ENCODE measurements at regions not wholly inside any gene's neighbourhood (a gene's known extent, or its start where the extent isn't known, plus 50 kb on each side); places are given as distances from the start of the nearest gene placed in this dataset.
"Not testable (repeated sequence)": the region's sequence is repeated elsewhere in the genome, so short reads cannot be mapped to it uniquely, and the experiment has no call there.

- ATAC-seq (no peak), DNase-seq (no peak)
- Mint-ChIP-seq H3K4me3 (no peak overlapping the region), H3K36me3 (ENCODE audit: low read depth) (no peaks in the 10 kb centered on the region), H3K27me3 (peaks cover 1% of the 10 kb centered on the region), H3K27ac (no peak overlapping the region), H3K9me3 (ENCODE audit: low read depth) (no peaks in the 10 kb centered on the region), H3K4me1 (peaks cover 6% of the 10 kb centered on the region)
- ChIA-PET POLR2A (no interaction called here), CTCF (no interaction called here)
- intact Hi-C loops (cut with DNase I, micrococcal nuclease) = no loop called here
These were observed 165.6 kb downstream of the C4orf33 start for GRCh38 chr4:129261584-129261983.

- no peak overlapping the region for H3K4me3 Mint-ChIP-seq
These were observed 168.2 kb downstream of the C4orf33 start for GRCh38 chr4:129264008-129264657.

GRCh38 chr4:129278868-129279267, 182.9 kb downstream of the C4orf33 start:
- no peaks in the 10 kb centered on the region for H3K4me1 Mint-ChIP-seq
- no peaks in the 10 kb centered on the region for H3K9me3 Mint-ChIP-seq (ENCODE audit: low read depth)
- intact Hi-C loops (cut with DNase I, micrococcal nuclease) = no loop called here
- H3K27ac Mint-ChIP-seq = no peak overlapping the region
- H3K36me3 Mint-ChIP-seq (ENCODE audit: low read depth) = no peaks in the 10 kb centered on the region
- DNase-seq = no peak
- no peak overlapping the region for H3K4me3 Mint-ChIP-seq
- H3K27me3 Mint-ChIP-seq = no peaks in the 10 kb centered on the region
- POLR2A ChIA-PET = no interaction called here
- CTCF ChIA-PET = no interaction called here
- no peak for ATAC-seq

More at GRCh38 chr4:129264008-129264657, 168.2 kb downstream of the C4orf33 start:
- DNase-seq = no peak
- Mint-ChIP-seq H3K4me1 (peaks cover 6% of the 10 kb centered on the region), H3K36me3 (ENCODE audit: low read depth) (no peaks in the 10 kb centered on the region), H3K9me3 (ENCODE audit: low read depth) (no peaks in the 10 kb centered on the region), H3K27ac (no peak overlapping the region), H3K27me3 (peaks cover 1% of the 10 kb centered on the region)
- ChIA-PET POLR2A (no interaction called here), CTCF (interaction anchor here (1.2 kb wide), 1 partner anchor 11 kb away, joined by 3 read pairs; no protein-coding TSS in a partner anchor)
- intact Hi-C loops (cut with DNase I, micrococcal nuclease) = no loop called here
- no peak for ATAC-seq

- Mint-ChIP-seq H3K4me1 (no peaks in the 10 kb centered on the region), H3K4me3 (no peak overlapping the region), H3K9me3 (ENCODE audit: low read depth) (no peaks in the 10 kb centered on the region), H3K27me3 (peaks cover 2% of the 10 kb centered on the region), H3K36me3 (ENCODE audit: low read depth) (no peaks in the 10 kb centered on the region), H3K27ac (no peak overlapping the region)
- ATAC-seq = no peak
- DNase-seq = no peak
- ChIA-PET CTCF (no interaction called here), POLR2A (no interaction called here)
- intact Hi-C loops (cut with DNase I, micrococcal nuclease) = no loop called here
These were observed 186.3 kb downstream of the C4orf33 start for GRCh38 chr4:129282293-129282692.

GRCh38 chr4:129292194-129292593, 196.2 kb downstream of the C4orf33 start:
- H3K27ac Mint-ChIP-seq; H3K36me3 Mint-ChIP-seq (ENCODE audit: low read depth); intact Hi-C loops (cut with DNase I, micrococcal nuclease); ATAC-seq; H3K4me3 Mint-ChIP-seq; H3K9me3 Mint-ChIP-seq (ENCODE audit: low read depth); CTCF ChIA-PET; H3K4me1 Mint-ChIP-seq; DNase-seq; POLR2A ChIA-PET: not testable (repeated sequence)
- H3K27me3 Mint-ChIP-seq = peaks cover 13% of the 10 kb centered on the region

- Mint-ChIP-seq H3K27ac (no peak overlapping the region), H3K4me3 (no peak overlapping the region), H3K27me3 (peaks cover 6% of the 10 kb centered on the region), H3K4me1 (no peaks in the 10 kb centered on the region), H3K36me3 (ENCODE audit: low read depth) (no peaks in the 10 kb centered on the region), H3K9me3 (ENCODE audit: low read depth) (no peaks in the 10 kb centered on the region)
- CTCF ChIA-PET = no interaction called here
- POLR2A ChIA-PET = no interaction called here
- ATAC-seq = no peak
- DNase-seq = no peak
- intact Hi-C loops (cut with DNase I, micrococcal nuclease) = no loop called here
These were observed 218.8 kb downstream of the C4orf33 start for GRCh38 chr4:129314781-129315180.

GRCh38 chr4:129322920-129323319, 227.0 kb downstream of the C4orf33 start:
- Mint-ChIP-seq H3K4me1 (no peaks in the 10 kb centered on the region), H3K27me3 (peaks cover 5% of the 10 kb centered on the region)
- POLR2A ChIA-PET = no interaction called here

GRCh38 chr4:129323658-129324057, 227.7 kb downstream of the C4orf33 start:
- intact Hi-C loops (cut with DNase I, micrococcal nuclease) = no loop called here
- CTCF ChIA-PET = no interaction called here
- ATAC-seq (no peak), DNase-seq (no peak)
- Mint-ChIP-seq H3K27ac (no peak overlapping the region), H3K4me3 (no peak overlapping the region), H3K36me3 (ENCODE audit: low read depth) (no peaks in the 10 kb centered on the region), H3K4me1 (no peaks in the 10 kb centered on the region), H3K9me3 (ENCODE audit: low read depth) (no peaks in the 10 kb centered on the region), H3K27me3 (peaks cover 5% of the 10 kb centered on the region)
- POLR2A ChIA-PET = no interaction called here

More at GRCh38 chr4:129322920-129323319, 227.0 kb downstream of the C4orf33 start:
- intact Hi-C loops (cut with DNase I, micrococcal nuclease) = no loop called here
- no peaks in the 10 kb centered on the region for H3K9me3 Mint-ChIP-seq (ENCODE audit: low read depth)
- H3K4me3 Mint-ChIP-seq = no peak overlapping the region
- H3K27ac Mint-ChIP-seq = no peak overlapping the region
- H3K36me3 Mint-ChIP-seq (ENCODE audit: low read depth) = no peaks in the 10 kb centered on the region
- ATAC-seq = no peak
- CTCF ChIA-PET = no interaction called here
- no peak for DNase-seq

GRCh38 chr4:129326571-129327460, 230.9 kb downstream of the C4orf33 start:
- ChIA-PET POLR2A (no interaction called here), CTCF (interaction anchor here (1.7 kb wide), 1 partner anchor 16 kb away, joined by 5 read pairs; no protein-coding TSS in a partner anchor)
- no peak for ATAC-seq
- H3K27ac Mint-ChIP-seq = no peak overlapping the region
- no peak overlapping the region for H3K4me3 Mint-ChIP-seq
- intact Hi-C loops (cut with DNase I, micrococcal nuclease) = no loop called here
- H3K36me3 Mint-ChIP-seq (ENCODE audit: low read depth) = no peaks in the 10 kb centered on the region
- peaks cover 9% of the 10 kb centered on the region for H3K27me3 Mint-ChIP-seq
- no peak for DNase-seq
- peaks cover 2% of the 10 kb centered on the region for H3K9me3 Mint-ChIP-seq (ENCODE audit: low read depth)
- H3K4me1 Mint-ChIP-seq = no peaks in the 10 kb centered on the region

GRCh38 chr4:129327637-129328036, 231.7 kb downstream of the C4orf33 start:
- intact Hi-C loops (cut with DNase I, micrococcal nuclease) = no loop called here
- ATAC-seq (no peak), DNase-seq (no peak)
- no peak overlapping the region for H3K27ac Mint-ChIP-seq
- no peak overlapping the region for H3K4me3 Mint-ChIP-seq
- peaks cover 2% of the 10 kb centered on the region for H3K9me3 Mint-ChIP-seq (ENCODE audit: low read depth)
- ChIA-PET CTCF (no interaction called here), POLR2A (no interaction called here)
- H3K4me1 Mint-ChIP-seq = no peaks in the 10 kb centered on the region
- no peaks in the 10 kb centered on the region for H3K36me3 Mint-ChIP-seq (ENCODE audit: low read depth)
- peaks cover 9% of the 10 kb centered on the region for H3K27me3 Mint-ChIP-seq

- Mint-ChIP-seq H3K4me3 (no peak overlapping the region), H3K9me3 (ENCODE audit: low read depth) (peaks cover 2% of the 10 kb centered on the region), H3K27me3 (peaks cover 9% of the 10 kb centered on the region), H3K36me3 (ENCODE audit: low read depth) (no peaks in the 10 kb centered on the region), H3K4me1 (no peaks in the 10 kb centered on the region), H3K27ac (no peak overlapping the region)
- POLR2A ChIA-PET = no interaction called here
- CTCF ChIA-PET = no interaction called here
- DNase-seq (no peak), ATAC-seq (no peak)
- intact Hi-C loops (cut with DNase I, micrococcal nuclease) = no loop called here
These were observed 232.2 kb downstream of the C4orf33 start for GRCh38 chr4:129328162-129328561.

- H3K4me3 Mint-ChIP-seq = no peak overlapping the region
- H3K9me3 Mint-ChIP-seq (ENCODE audit: low read depth) = peaks cover 2% of the 10 kb centered on the region
- ChIA-PET POLR2A (no interaction called here), CTCF (no interaction called here)
- DNase-seq = no peak
- H3K4me1 Mint-ChIP-seq = no peaks in the 10 kb centered on the region
- H3K27me3 Mint-ChIP-seq = peaks cover 7% of the 10 kb centered on the region
- no peaks in the 10 kb centered on the region for H3K36me3 Mint-ChIP-seq (ENCODE audit: low read depth)
- no peak for ATAC-seq
- intact Hi-C loops (cut with DNase I, micrococcal nuclease) = no loop called here
- no peak overlapping the region for H3K27ac Mint-ChIP-seq
These were observed 238.2 kb downstream of the C4orf33 start for GRCh38 chr4:129334136-129334535.
